Heart right ventricle (tissue), 16 donors: ENCODE measurements at regions not wholly inside any gene's neighbourhood (a gene's known extent, or its start where the extent isn't known, plus 50 kb on each side); places are given as distances from the start of the nearest gene placed in this dataset.
"Not testable (repeated sequence)": the region's sequence is repeated elsewhere in the genome, so short reads cannot be mapped to it uniquely, and the experiment has no call there.

ENCODE experiments used
- ATAC-seq, 8 donors: fragments of 200-7000 bp; cut with Tn5 transposase; one replicate each; pipeline ENCODE4 v1.9.1; 2020; ENCODE audit warnings: mild to moderate bottlenecking in 8 of 8, moderate library complexity in 8 of 8, moderate number of reproducible peaks in 1 of 8
- DNase-seq, 2 donors: peaks; one replicate each; pipeline ENCODE4 v3.0.0-alpha.2; 2020
- H3K27ac ChIP-seq, 10 donors: fragments of 200-600 bp; sonication (generic) in 2 of 10; one replicate each; pipeline versions ENCODE4 v1.5.0 to v1.8.0; 2020 to 2022; ENCODE audit warnings: mild to moderate bottlenecking in 3 of 10
- H3K27me3 ChIP-seq, 7 donors: fragments of 200-600 bp; one replicate each; pipeline ENCODE4 v1.8.0; 2021 to 2022; ENCODE audit warnings: mild to moderate bottlenecking in 2 of 7
- H3K36me3 ChIP-seq, 9 donors: fragments of 200-600 bp; sonication (generic) in 1 of 9; one replicate each; pipeline versions ENCODE4 v1.5.0 to v1.8.0; 2020 to 2022; ENCODE audit warnings: mild to moderate bottlenecking in 2 of 9
- H3K4me1 ChIP-seq, 9 donors: fragments of 200-600 bp; sonication (generic) in 1 of 9; one replicate each; pipeline versions ENCODE4 v1.5.0 to v1.8.0; 2020 to 2022; ENCODE audit warnings: mild to moderate bottlenecking in 4 of 9
- H3K4me3 ChIP-seq, 10 donors: fragments of 200-600 bp; sonication (generic) in 2 of 10; one replicate each; pipeline versions ENCODE4 v1.5.0 to v1.8.0; 2020 to 2022; ENCODE audit warnings: mild to moderate bottlenecking in 7 of 10, moderate library complexity in 2 of 10
- H3K9me3 ChIP-seq, 11 donors: fragments of 200-600 bp in 10 of 11; sonication (generic) in 2 of 11; one replicate each; pipeline versions ENCODE4 v1.5.0 to v1.8.0; 2013 to 2022; ENCODE audit warnings: mild to moderate bottlenecking in 2 of 11, control low read depth in 1 of 11, moderate library complexity in 1 of 11
- WGBS, 2 donors: extraction: QIAGEN DNeasy Blood & Tissue Kit; methylation state at CpG; one replicate each; pipeline ENCODE4 v1.1.7; 2013; ENCODE audit warnings: inconsistent platforms in 1 of 2; 5-methylcytosine and 5-hydroxymethylcytosine counted together
- intact Hi-C, 10 donors: fragments of 100-400 bp; cut with DNase I; formaldehyde crosslinking; loops; one replicate each; pipeline versions ENCODE4 v1.11.1 to v1.14.2; 2022
- TF ChIP-seq, protein P1 (sequence below), 9 donors: fragments of 200-600 bp; sonication (generic) in 2 of 9; IDR thresholded peaks; one replicate each; pipeline versions ENCODE4 v1.5.0 to v1.8.0; 2021 to 2022; ENCODE audit warnings: antibody characterized with exemption in 9 of 9, mild to moderate bottlenecking in 5 of 9, moderate library complexity in 1 of 9
- donor health status: Arrhythmogenic right ventricular cardiomyopathy.
- donor health status: ischemic (EF 13 %, LVEDD 7.1; RV severe dilation, severe dysfunction).
- donor health status: healthy with polysubstance abuse.
- donor health status: DM: no; HTN: yes; CAD: no.
- donor health status: DM: no; HTN: no; CAD: no.
- donor health status: ischemic (EF 25% LVEDD 6.9; RV normal size, moderate dysfunction).
- donor health status: ischemic (EF 25% LVEDD 5.7; RV mildly dilated, moderate dysfunction).
- donor health status: healthy.
- donor health status: DM: yes; HTN: yes; CAD: no.
- donor health status: Ischemic cardiomyopathy.
- donor health status: ischemic (EF 35%, LVEDD 5.7; RV mildly dilated, moderate dysfunction).
- donor health status: nonischemic (EF 11% LVEDD 7.7; RV severe dilation, severe dysfunction).
- donor health status: DM: yes; HTN: yes; CAD: no.
- donor health status: PGD.
- donor health status: ischemic (EF 29% LVEDD 5.4; RV normal size, mild dysfunction).
- donor health status: nonischemic (EF 23%, LVEDD 6.1; RV moderate dilation, normal function).

GRCh38 chr1:67552336-67552759, 122.1 kb upstream of the SERBP1 start:
- peaks cover 0 to 3% (median 0%) of the 10 kb centered on the region in 7 donors for H3K27me3 ChIP-seq
- H3K4me3 ChIP-seq, result no peak overlapping the region
- TF ChIP-seq, protein P1, sequence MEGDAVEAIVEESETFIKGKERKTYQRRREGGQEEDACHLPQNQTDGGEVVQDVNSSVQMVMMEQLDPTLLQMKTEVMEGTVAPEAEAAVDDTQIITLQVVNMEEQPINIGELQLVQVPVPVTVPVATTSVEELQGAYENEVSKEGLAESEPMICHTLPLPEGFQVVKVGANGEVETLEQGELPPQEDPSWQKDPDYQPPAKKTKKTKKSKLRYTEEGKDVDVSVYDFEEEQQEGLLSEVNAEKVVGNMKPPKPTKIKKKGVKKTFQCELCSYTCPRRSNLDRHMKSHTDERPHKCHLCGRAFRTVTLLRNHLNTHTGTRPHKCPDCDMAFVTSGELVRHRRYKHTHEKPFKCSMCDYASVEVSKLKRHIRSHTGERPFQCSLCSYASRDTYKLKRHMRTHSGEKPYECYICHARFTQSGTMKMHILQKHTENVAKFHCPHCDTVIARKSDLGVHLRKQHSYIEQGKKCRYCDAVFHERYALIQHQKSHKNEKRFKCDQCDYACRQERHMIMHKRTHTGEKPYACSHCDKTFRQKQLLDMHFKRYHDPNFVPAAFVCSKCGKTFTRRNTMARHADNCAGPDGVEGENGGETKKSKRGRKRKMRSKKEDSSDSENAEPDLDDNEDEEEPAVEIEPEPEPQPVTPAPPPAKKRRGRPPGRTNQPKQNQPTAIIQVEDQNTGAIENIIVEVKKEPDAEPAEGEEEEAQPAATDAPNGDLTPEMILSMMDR (IDR thresholded peaks at IDR 0.05), result no peak
- ATAC-seq (no peak), DNase-seq (no peak)
- H3K36me3 ChIP-seq, result no peaks in the 10 kb centered on the region
- intact Hi-C loops, result no loop called here
- H3K27ac ChIP-seq, result no peak overlapping the region
- H3K4me1 ChIP-seq, result no peaks in the 10 kb centered on the region
- no peaks in the 10 kb centered on the region for H3K9me3 ChIP-seq
- WGBS, 2 donors, result 70 to 77% methylated on average over 3 of the region's 3 CpGs

DNA sequence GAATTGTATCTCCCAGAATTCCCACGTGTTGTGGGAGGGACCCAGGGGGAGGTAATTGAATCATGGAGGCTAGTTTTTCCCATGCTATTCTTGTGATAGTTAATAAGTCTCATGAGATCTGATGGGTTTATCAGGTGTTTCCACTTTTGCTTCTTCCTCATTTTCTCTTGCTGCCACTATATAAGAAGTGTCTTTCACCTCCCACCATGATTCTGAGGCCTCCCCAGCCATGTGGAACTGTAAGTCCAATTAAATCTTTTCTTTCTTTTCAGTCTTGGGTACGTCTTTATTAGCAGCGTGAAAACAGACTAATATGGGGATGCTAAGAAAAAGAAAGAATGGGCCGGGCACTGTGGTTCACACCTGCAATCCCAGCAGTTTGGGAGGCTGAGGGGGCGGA, 124.0 kb upstream of the SERBP1 start:
- H3K4me3 ChIP-seq, DNase-seq, intact Hi-C loops, H3K27me3 ChIP-seq, H3K36me3 ChIP-seq, ATAC-seq, H3K4me1 ChIP-seq, H3K9me3 ChIP-seq, H3K27ac ChIP-seq: not testable (repeated sequence)
- WGBS, 2 donors, result 90 to 94% methylated on average over 5 of the region's 5 CpGs

- TF ChIP-seq, protein P1 (IDR thresholded peaks at IDR 0.05), result no peak
- Histone ChIP-seq H3K9me3 (no peaks in the 10 kb centered on the region), H3K4me3 (no peak overlapping the region), H3K27me3 (peaks cover 0 to 3% (median 0%) of the 10 kb centered on the region in 7 donors), H3K36me3 (no peaks in the 10 kb centered on the region), H3K4me1 (peaks cover 0 to 12% (median 0%) of the 10 kb centered on the region in 9 donors), H3K27ac (no peak overlapping the region)
- intact Hi-C loops, result loop anchor here in 1 of 10 donors (5.0 kb wide), 1 partner anchor 197 kb away; no protein-coding TSS in a partner anchor
- DNase-seq, result no peak
- no peak for ATAC-seq
- WGBS, 2 donors, result 62 to 69% methylated on average over 15 of the region's 15 CpGs
Measured at GRCh38 chr1:67555461-67556296, 125.5 kb upstream of the SERBP1 start.

DNA sequence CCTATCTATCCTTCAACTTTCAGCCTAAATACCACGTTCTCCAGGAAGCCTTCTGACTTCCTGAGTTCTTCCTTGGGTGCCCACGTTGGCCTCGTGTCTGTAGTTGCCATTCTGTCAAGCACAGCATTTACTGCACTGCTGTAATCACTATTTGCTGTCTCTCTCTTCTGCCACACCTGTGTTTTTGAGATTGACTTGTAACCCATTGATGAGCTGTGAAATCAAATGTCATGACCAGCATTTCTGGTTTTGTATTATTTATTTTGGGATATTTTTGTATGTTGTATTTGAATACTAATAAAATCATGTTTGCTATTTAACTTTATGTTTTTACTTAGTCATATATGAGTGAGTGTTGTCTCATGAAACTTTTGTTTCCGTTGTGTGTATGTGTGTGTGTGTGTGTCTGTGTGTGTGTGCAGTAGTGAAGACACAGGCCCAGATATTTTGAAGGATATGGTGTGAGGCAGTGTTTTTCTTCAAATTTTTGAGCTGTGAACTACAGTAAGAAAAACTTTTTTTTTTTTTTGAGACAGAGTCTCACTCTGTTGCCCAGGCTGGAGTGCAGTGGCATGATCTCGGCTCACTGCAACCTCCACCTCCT, 126.2 kb upstream of the SERBP1 start:
- intact Hi-C loops, result loop anchor here in 1 of 10 donors (5.0 kb wide), 1 partner anchor 196 kb away; no protein-coding TSS in a partner anchor
- ATAC-seq (no peak), DNase-seq (no peak)
- no peaks in the 10 kb centered on the region for H3K9me3 ChIP-seq
- TF ChIP-seq, protein P1 (IDR thresholded peaks at IDR 0.05), result no peak
- H3K4me3 ChIP-seq, result no peak overlapping the region
- no peaks in the 10 kb centered on the region for H3K27me3 ChIP-seq
- 63 to 68% methylated on average over 5 of the region's 5 CpGs for WGBS, 2 donors
- no peak overlapping the region for H3K27ac ChIP-seq
- no peaks in the 10 kb centered on the region for H3K36me3 ChIP-seq
- H3K4me1 ChIP-seq, result peaks cover 0 to 19% (median 6%) of the 10 kb centered on the region in 9 donors
